Erythroblast (primary cell): ENCODE measurements at regions not wholly inside any gene's neighbourhood (a gene's known extent, or its start where the extent isn't known, plus 50 kb on each side); places are given as distances from the start of the nearest gene placed in this dataset.

ENCODE experiments used
- GATA1 ChIP-seq: IDR thresholded peaks from 2 replicates; pipeline ENCODE4 v1.6.1; 2011; ENCODE audit warnings: low read depth, mild to moderate bottlenecking, control low read depth, low read length, moderate library complexity
- POLR2A ChIP-seq: IDR thresholded peaks from 2 replicates; pipeline ENCODE4 v1.6.1; 2011; ENCODE audit warnings: mild to moderate bottlenecking, low read length

DNA sequence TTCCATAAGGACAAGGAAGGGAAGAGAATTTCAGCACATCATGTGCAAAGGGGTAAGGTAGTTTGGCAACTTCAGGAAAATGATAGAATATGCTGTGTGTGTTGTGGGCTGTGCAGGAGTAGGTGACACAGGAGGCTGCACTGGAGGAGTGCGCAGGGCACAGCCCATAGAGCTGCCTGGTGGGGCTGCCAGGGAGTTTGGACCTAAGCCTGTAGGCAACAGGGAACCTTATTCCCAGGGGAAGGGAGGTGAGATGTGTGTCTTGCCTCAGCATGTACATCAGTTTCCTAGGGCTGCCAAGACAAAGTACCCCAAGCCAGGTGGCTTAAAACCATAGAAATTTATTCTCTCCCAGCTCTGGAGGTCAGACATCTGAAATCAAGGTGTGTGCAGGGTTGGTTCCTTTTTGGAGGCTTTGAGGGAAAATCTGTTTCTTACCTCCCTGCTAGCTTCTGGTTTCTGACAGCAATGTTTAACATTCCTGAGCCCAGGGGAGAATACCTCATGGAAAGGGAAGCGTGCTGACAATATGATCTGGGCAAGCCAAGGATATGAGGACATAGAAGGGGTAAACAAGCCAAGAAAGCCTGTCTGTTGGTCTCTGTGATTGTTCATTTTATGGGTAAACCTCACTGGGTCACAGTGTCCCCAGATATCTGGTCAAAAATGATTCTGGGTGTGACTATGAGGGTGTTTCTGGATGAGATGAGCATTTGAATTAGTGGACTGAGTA lies 174.0 kb upstream of the NTF3 start:
- TF ChIP-seq POLR2A = no peak
- no peak for TF ChIP-seq GATA1
